Stimulated activated memory B cell treated with anti-CD40 and anti-IgM and Interleukin-4, amounts not matched to agents 10 μg/mL and 1 μg/mL and 100 μg/mL, for 72 hours (primary cell): ENCODE measurements at regions not wholly inside any gene's neighbourhood (a gene's known extent, or its start where the extent isn't known, plus 50 kb on each side); places are given as distances from the start of the nearest gene placed in this dataset.

Experiments
- ATAC-seq: fragments of 150-1000 bp; cut with Tn5 transposase; 2 replicates; pipeline ENCODE4 v1.10.0; 2021
- H3K27ac Mint-ChIP-seq: one replicate; pipeline ENCODE4 v1.8.0; 2022; ENCODE audit warnings: mild to moderate bottlenecking, mixed read lengths
- H3K27me3 Mint-ChIP-seq: one replicate; pipeline ENCODE4 v1.8.0; 2022; ENCODE audit warnings: mixed read lengths
- H3K36me3 Mint-ChIP-seq: one replicate; pipeline ENCODE4 v1.8.0; 2022; ENCODE audit warnings: mixed read lengths
- H3K4me1 Mint-ChIP-seq: one replicate; pipeline ENCODE4 v1.8.0; 2022; ENCODE audit warnings: mixed read lengths
- H3K4me3 Mint-ChIP-seq: one replicate; pipeline ENCODE4 v1.8.0; 2022; ENCODE audit warnings: mild to moderate bottlenecking, moderate library complexity, mixed read lengths
- H3K9me3 Mint-ChIP-seq: one replicate; pipeline ENCODE4 v1.8.0; 2022; ENCODE audit warnings: mixed read lengths

- H3K36me3 Mint-ChIP-seq = no peaks in the 10 kb centered on the region
- no peak overlapping the region for H3K4me3 Mint-ChIP-seq
- ATAC-seq = no peak
- peaks cover 4% of the 10 kb centered on the region for H3K9me3 Mint-ChIP-seq
- H3K4me1 Mint-ChIP-seq = no peaks in the 10 kb centered on the region
- no peaks in the 10 kb centered on the region for H3K27me3 Mint-ChIP-seq
- H3K27ac Mint-ChIP-seq = no peak overlapping the region
These were observed 726.7 kb upstream of the NR2F2 start for GRCh38 chr15:95603802-95604201.

- no peak for ATAC-seq
- Mint-ChIP-seq H3K4me3 (no peak overlapping the region), H3K9me3 (peaks cover 4% of the 10 kb centered on the region), H3K27me3 (no peaks in the 10 kb centered on the region), H3K4me1 (no peaks in the 10 kb centered on the region), H3K36me3 (no peaks in the 10 kb centered on the region), H3K27ac (no peak overlapping the region)
These were observed 725.9 kb upstream of the NR2F2 start for GRCh38 chr15:95604634-95605036.

DNA sequence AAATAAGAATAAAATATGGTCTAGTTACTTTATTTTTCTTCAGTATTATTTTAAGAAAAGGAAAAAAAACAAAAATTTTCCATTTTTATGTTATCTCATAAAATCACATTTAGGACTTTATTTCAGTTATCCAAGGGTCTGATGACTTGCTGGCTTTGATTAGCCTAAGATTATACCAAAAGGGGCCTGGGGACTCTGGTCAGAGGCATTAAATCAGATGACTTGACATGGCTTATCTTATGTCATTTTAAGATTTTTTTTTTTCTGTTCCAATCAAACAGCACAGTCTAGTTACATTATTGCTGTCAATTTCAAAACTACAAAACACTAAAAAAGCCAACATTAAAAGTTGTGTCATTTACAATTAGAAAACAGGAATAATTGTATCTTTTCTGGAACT, 725.4 kb upstream of the NR2F2 start:
- no peak for ATAC-seq
- Mint-ChIP-seq H3K9me3 (peaks cover 3% of the 10 kb centered on the region), H3K4me3 (no peak overlapping the region), H3K4me1 (no peaks in the 10 kb centered on the region), H3K36me3 (no peaks in the 10 kb centered on the region), H3K27me3 (no peaks in the 10 kb centered on the region), H3K27ac (no peak overlapping the region)

- Mint-ChIP-seq H3K4me1 (no peaks in the 10 kb centered on the region), H3K9me3 (no peaks in the 10 kb centered on the region), H3K27me3 (no peaks in the 10 kb centered on the region), H3K27ac (no peak overlapping the region), H3K4me3 (no peak overlapping the region), H3K36me3 (no peaks in the 10 kb centered on the region)
- ATAC-seq = no peak
These were observed 723.9 kb upstream of the NR2F2 start for GRCh38 chr15:95606551-95606950.

DNA sequence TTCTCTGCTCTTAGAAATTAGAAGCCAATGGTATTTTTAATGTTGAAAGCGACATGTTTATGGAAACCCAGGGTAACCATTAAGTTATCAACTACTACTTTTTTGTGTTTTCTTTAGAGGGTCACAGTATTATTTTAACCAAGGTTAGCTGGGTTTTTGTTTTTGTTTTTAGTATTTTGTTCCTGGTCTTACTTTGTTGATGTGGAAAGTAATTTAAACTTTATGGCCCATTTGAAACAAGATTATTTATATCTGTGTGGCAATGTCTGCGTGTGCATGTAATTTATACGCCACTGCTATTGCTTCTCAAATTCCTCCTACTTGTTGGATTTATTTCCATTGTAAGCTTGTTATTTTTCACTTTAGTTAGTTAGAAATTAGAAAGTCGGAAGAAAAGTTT, 722.1 kb upstream of the NR2F2 start:
- Mint-ChIP-seq H3K36me3 (no peaks in the 10 kb centered on the region), H3K27ac (no peak overlapping the region), H3K9me3 (no peaks in the 10 kb centered on the region), H3K27me3 (no peaks in the 10 kb centered on the region), H3K4me3 (no peak overlapping the region), H3K4me1 (no peaks in the 10 kb centered on the region)
- no peak for ATAC-seq

- H3K36me3 Mint-ChIP-seq = no peaks in the 10 kb centered on the region
These were observed 721.4 kb upstream of the NR2F2 start for GRCh38 chr15:95609096-95609495.

GRCh38 chr15:95610945-95611344, 719.6 kb upstream of the NR2F2 start:
- H3K9me3 Mint-ChIP-seq = no peaks in the 10 kb centered on the region
- no peak for ATAC-seq
- H3K4me3 Mint-ChIP-seq = no peak overlapping the region
- no peak overlapping the region for H3K27ac Mint-ChIP-seq
- no peaks in the 10 kb centered on the region for H3K4me1 Mint-ChIP-seq
- H3K27me3 Mint-ChIP-seq = no peaks in the 10 kb centered on the region
- no peaks in the 10 kb centered on the region for H3K36me3 Mint-ChIP-seq

More at GRCh38 chr15:95609096-95609495, 721.4 kb upstream of the NR2F2 start:
- no peak for ATAC-seq
- Mint-ChIP-seq H3K4me1 (no peaks in the 10 kb centered on the region), H3K27ac (no peak overlapping the region), H3K4me3 (no peak overlapping the region), H3K9me3 (no peaks in the 10 kb centered on the region), H3K27me3 (no peaks in the 10 kb centered on the region)

- H3K36me3 Mint-ChIP-seq = no peaks in the 10 kb centered on the region
- H3K4me1 Mint-ChIP-seq = no peaks in the 10 kb centered on the region
- no peak overlapping the region for H3K27ac Mint-ChIP-seq
- H3K27me3 Mint-ChIP-seq = no peaks in the 10 kb centered on the region
- ATAC-seq = no peak
- no peak overlapping the region for H3K4me3 Mint-ChIP-seq
- no peaks in the 10 kb centered on the region for H3K9me3 Mint-ChIP-seq
These were observed 715.1 kb upstream of the NR2F2 start for GRCh38 chr15:95615436-95615835.

- H3K9me3 Mint-ChIP-seq = peaks cover 2% of the 10 kb centered on the region
- no peak for ATAC-seq
- no peaks in the 10 kb centered on the region for H3K27me3 Mint-ChIP-seq
- no peak overlapping the region for H3K27ac Mint-ChIP-seq
- no peaks in the 10 kb centered on the region for H3K4me1 Mint-ChIP-seq
- no peaks in the 10 kb centered on the region for H3K36me3 Mint-ChIP-seq
- H3K4me3 Mint-ChIP-seq = no peak overlapping the region
These were observed 714.2 kb upstream of the NR2F2 start for GRCh38 chr15:95616306-95616705.

- Mint-ChIP-seq H3K9me3 (peaks cover 5% of the 10 kb centered on the region), H3K27me3 (no peaks in the 10 kb centered on the region), H3K4me1 (no peaks in the 10 kb centered on the region), H3K4me3 (no peak overlapping the region), H3K27ac (no peak overlapping the region), H3K36me3 (no peaks in the 10 kb centered on the region)
- no peak for ATAC-seq
These were observed 709.4 kb upstream of the NR2F2 start for GRCh38 chr15:95620934-95621579.

DNA sequence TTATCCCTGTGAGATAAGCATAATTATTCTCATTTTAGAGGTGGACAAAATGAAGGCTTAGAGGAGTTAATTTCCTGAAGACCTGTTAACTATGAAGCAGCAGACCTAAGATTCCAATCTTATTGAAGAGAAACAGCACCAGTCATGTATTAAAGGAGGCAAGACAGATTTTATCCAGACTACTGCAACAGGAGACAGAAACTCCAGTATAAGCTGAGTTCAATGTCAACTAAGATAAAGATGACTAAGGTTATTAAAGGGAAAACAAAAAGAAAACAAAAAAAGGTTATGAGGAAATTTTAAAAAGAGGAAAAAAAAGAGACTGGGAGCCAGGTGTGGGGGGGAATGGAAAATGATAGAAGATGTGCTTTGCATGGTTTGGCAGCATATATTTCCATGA, 707.7 kb upstream of the NR2F2 start:
- H3K27me3 Mint-ChIP-seq = no peaks in the 10 kb centered on the region
- no peak overlapping the region for H3K27ac Mint-ChIP-seq
- H3K4me1 Mint-ChIP-seq = no peaks in the 10 kb centered on the region
- no peak for ATAC-seq
- H3K4me3 Mint-ChIP-seq = no peak overlapping the region
- no peaks in the 10 kb centered on the region for H3K36me3 Mint-ChIP-seq
- peaks cover 5% of the 10 kb centered on the region for H3K9me3 Mint-ChIP-seq

- ATAC-seq = no peak
- H3K4me3 Mint-ChIP-seq = no peak overlapping the region
- H3K9me3 Mint-ChIP-seq = peaks cover 5% of the 10 kb centered on the region
- H3K4me1 Mint-ChIP-seq = no peaks in the 10 kb centered on the region
- H3K27ac Mint-ChIP-seq = no peak overlapping the region
- no peaks in the 10 kb centered on the region for H3K27me3 Mint-ChIP-seq
- H3K36me3 Mint-ChIP-seq = no peaks in the 10 kb centered on the region
These were observed 706.4 kb upstream of the NR2F2 start for GRCh38 chr15:95624100-95624499.

GRCh38 chr15:95624616-95625361, 705.7 kb upstream of the NR2F2 start:
- H3K27ac Mint-ChIP-seq = no peak overlapping the region
- H3K4me1 Mint-ChIP-seq = no peaks in the 10 kb centered on the region
- H3K27me3 Mint-ChIP-seq = no peaks in the 10 kb centered on the region
- H3K36me3 Mint-ChIP-seq = no peaks in the 10 kb centered on the region
- H3K4me3 Mint-ChIP-seq = no peak overlapping the region
- no peak for ATAC-seq
- H3K9me3 Mint-ChIP-seq = peaks cover 5% of the 10 kb centered on the region

- Mint-ChIP-seq H3K27ac (no peak overlapping the region), H3K9me3 (peaks cover 7% of the 10 kb centered on the region), H3K27me3 (no peaks in the 10 kb centered on the region), H3K36me3 (no peaks in the 10 kb centered on the region), H3K4me3 (no peak overlapping the region), H3K4me1 (no peaks in the 10 kb centered on the region)
- ATAC-seq = no peak
These were observed 703.8 kb upstream of the NR2F2 start for GRCh38 chr15:95626501-95627361.

DNA sequence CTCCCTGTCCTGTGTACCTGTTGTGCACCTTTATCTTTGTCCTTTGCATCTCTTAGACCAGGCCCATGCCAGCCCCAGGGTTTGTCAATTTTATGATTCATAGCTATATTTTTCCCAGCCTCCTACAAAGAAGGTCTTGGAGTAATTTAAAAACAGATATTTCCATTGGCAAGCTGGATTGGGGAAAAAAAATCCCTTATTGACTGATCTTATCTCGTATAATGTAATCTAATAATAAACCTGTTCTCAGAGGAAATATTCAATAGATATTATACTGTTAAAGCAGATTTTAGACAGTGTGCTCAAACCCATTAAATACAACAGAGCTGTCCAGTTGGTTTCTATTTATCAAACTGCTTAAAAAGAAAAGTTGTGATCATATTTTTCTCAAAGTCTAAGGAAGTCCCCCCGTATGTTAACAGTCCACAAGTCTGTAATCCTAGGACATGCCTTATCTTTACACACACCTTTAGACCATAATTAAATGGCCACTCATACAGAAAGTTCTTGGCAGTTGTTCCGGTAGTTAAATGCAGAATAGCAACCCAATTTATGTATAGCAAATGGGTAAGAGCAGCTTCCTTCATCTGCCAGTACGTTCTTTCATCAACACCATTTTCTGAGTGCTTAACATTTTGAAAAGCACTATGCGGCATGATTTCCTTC, 700.9 kb upstream of the NR2F2 start:
- Mint-ChIP-seq H3K27ac (no peak overlapping the region), H3K9me3 (peaks cover 11% of the 10 kb centered on the region), H3K4me1 (no peaks in the 10 kb centered on the region), H3K4me3 (no peak overlapping the region), H3K36me3 (no peaks in the 10 kb centered on the region), H3K27me3 (no peaks in the 10 kb centered on the region)
- no peak for ATAC-seq
